HG03103 (cell line): ENCODE measurements at regions not wholly inside any gene's neighbourhood (a gene's known extent, or its start where the extent isn't known, plus 50 kb on each side); places are given as distances from the start of the nearest gene placed in this dataset.
"Not testable (repeated sequence)": the region's sequence is repeated elsewhere in the genome, so short reads cannot be mapped to it uniquely, and the experiment has no call there.

ENCODE experiments used
- ATAC-seq: cut with Tn5 transposase; IDR thresholded peaks from one replicate; pipeline ENCODE4 v1.9.1; 2021; ENCODE audit warnings: low read depth; ENCODE audit not compliant: unreplicated experiment

DNA sequence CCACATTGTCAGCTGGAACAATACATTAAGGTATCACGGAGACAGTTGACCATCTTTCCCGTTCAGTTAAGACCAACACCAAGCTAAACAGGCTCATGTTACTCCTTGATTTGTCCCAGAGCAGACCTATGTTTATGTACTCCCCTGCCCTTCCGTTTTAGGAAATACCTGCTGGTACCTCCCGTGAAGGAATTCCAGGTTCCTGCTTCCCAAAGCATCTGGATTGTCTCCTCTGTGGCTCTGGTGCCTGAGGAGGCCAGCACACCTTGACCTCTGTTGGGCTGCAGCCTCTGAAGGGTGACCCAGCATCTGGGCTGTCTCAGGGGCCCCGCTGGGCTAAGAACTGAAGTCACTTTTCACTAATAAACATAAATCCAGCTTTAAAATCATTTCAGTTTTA is 647.8 kb upstream of the MARCKS start:
- no peak for ATAC-seq

DNA sequence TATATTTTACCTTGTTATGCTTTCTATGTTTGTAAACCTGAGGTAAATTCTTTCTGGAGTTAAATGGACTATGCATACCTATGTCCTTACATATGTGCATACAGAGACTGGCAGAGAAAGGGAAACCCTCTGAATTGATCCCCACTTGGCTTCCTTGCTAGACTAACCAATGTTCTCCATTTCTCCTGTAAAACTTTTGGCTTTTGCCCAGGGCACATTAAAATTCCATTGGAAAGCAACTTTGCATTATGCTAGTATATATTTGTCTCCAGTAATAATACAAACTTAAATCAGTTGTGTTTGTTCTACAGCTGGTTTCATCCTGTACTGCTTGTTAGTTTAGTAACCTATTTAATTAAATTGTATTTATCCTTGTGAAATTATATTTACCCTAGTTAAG is 646.0 kb upstream of the MARCKS start:
- ATAC-seq = no peak

DNA sequence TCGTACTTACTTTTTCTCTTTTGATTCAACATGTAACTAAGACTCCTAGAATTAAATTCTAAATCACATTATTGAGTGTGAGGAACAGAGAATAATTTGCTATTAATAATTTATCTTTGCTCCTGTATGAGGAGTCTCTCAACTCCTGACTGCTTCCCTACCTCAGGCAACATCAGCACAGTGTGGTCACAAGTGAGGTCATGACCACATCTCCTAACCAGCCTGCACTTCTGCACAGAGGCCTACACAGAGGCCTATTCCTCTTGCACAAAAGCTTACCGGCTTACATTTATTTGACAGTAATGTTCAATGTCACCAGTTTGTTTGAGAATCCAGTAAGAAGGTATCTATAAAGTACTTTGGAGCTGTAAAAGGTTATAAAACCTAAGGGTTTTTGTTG is 637.4 kb upstream of the MARCKS start:
- ATAC-seq = no peak

DNA sequence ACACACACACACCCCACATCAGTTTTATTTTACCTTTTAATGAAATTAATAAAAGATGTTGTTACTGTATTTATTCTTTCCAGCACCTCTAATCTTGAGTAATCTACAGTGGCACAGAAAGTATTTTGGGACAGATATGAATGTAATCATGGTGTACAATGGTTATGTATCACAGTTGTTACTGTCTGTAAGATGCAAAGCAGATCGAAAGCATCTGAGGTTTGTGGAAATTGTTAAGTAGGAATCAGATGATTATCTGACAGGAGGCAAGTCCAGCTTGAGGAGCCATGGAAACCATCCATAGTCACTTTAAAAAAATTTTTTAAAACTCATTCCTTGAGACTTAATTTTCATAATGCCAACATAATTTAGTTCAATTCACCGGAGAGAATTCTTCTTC is 636.3 kb upstream of the MARCKS start:
- ATAC-seq = no peak

DNA sequence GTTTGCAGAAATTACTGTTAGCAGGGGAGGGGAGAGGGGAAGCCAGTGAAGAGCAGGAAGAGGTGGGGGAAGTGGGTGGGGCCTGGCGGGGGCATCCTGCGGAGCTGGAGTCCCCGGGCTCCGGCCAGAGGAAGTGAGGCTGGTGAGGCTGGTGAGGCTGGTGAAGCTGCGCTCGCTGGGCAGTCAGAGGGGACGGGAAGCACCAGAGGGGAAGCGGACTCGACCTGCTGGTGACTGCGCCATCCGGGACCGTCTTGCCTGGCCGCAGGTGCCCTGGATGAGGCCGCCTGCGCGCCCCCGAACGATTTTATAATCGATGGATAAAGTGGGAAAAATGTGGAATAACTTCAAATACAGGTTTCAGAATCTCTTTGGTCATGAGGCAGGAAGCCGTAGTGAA is 635.3 kb upstream of the MARCKS start:
- ATAC-seq = no peak

DNA sequence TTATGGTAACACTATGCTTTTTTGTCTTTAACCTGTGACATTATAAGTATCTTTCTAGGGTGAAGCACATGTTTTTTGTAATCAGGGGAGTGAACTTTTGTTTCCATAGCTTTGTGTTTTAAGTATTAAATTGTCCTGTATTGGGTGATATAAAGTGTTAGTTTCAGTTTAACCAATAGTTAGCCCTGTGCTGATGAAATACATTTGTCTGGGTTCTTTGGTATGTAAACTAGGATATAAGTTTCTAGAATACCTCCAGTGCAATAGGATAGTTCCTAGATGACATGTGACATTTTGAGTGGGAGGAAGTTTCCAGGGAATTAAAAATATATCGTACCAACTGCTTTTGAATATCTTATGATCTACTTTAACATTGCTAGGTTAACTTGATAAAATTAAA is 611.0 kb upstream of the MARCKS start:
- no peak for ATAC-seq

DNA sequence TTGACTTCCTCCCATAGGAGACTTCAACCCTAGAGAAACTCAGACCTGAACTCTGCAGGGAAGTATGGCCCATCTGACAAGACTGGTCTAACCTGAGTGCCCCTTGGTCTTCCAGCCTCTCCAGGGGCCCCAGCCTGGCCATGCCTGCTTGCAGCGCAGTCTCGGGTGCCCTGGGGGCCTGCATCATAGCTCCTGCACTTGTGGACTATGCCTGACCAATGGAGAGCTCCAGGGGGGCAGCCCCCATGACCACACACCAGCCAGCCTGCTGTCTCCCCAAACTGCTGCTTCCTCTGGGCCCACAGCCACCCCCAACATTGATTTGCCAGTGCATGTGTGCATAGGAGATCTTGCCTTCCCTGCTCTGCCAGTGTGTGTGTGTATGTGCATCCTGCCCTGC is 608.6 kb upstream of the MARCKS start:
- no peak for ATAC-seq

DNA sequence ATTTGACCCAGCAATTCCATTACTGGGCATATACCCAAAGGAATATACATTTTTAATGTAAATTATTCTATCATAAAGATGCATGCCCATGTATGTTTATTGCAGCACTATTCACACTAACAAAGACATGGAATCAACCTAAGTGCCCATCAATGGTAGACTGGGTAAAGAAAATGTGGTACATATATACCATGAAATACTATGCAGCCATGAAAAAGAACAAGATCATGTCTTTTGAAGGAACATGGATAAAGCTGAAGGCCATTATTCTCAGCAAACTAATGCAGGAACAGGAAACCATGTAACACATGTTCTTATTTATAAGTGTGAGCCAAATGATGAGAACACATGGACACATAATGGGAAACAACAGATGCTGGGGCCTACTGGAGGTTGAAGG is 603.0 kb upstream of the MARCKS start:
- ATAC-seq = not testable (repeated sequence)

DNA sequence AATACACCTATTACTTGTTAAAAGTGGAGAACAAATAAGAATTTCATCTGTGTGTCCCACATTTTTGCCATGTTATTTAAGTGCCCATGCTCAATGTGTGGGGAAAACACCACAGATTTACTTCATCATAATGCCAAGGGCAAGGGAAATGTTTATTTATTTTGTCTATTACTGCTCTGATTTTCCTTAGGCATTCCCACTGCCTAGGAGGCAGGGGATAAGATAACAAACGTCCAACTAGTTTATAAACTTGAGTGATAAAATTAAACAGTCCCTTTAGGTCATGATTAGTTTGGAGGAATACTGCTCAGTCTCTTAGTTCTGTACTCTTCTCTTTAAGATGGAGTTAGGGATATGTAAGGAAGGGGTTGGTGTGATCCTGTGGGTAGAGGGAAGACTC is 598.4 kb upstream of the MARCKS start:
- no peak for ATAC-seq

DNA sequence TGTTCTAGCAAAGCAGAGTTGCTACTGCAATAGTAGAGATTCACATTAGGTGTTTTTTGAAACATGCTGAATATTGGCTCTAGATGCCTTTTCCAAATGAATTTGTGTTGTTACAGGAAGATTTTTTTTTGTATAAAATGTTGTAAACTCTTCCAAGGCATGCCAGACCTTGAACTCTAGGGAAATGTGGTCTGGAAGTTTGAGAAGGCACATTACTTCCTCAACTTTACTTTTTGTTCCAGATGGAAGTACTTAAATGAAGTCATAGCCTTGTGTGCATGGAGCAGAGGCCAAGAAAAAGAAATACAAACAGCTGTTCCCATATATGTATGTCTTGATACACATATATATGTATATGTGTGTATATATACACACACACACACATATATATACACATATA is 585.7 kb upstream of the MARCKS start:
- no peak for ATAC-seq

DNA sequence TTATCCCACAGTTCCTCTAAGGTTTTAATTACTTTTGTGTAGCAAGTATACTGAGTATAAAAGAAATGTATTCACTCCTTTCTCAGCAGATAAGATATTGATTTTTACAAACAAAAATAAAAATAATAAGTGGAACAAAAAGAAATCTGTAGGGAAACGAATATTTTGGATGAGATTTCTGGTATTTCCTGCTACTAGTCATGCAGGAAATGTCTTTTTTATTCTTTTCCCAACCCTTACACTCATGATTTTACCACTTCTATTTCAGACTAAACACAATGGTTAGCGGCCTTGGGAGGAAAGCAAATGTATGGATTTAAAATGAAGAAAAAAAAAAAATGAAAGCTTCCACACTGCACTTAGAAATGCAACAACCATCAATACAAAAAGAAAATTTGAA is 580.5 kb upstream of the MARCKS start:
- no peak for ATAC-seq

DNA sequence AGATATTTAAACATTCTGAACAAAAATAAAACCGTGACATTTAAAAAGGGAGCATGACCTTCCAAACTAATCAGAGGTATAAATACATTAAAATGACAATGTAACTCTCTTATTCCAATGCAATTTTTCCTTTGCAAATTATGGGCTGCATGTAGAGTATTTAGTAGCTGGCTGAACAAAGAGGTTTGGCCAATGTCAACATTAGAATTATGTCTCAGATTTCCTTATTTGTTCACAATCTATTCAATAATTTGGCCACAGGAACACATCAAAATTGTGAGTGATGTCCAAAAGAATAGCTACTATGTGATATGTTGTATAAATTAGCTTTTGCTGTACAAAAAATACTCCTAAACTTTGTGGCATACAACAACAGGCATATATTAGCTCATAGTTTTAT is 580.0 kb upstream of the MARCKS start:
- ATAC-seq = no peak

DNA sequence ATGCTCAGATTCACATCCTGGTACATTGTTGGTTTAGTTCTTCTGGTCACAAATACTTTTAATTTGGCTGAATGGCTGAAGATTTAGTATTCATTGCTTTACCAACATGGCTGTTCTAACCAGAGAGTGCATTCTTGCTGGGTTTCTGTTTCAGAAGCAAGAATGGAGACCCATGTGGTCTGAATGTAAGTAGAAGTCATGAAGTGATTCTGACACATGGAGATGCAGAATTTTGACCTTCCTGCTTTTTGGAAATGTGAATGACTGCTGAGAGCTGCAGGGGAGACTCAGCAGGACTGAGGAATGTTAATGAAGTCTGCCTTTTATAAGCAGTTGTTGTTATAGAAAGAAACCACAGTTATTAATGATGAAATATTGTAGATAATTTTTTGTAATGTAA is 576.1 kb upstream of the MARCKS start:
- no peak for ATAC-seq

DNA sequence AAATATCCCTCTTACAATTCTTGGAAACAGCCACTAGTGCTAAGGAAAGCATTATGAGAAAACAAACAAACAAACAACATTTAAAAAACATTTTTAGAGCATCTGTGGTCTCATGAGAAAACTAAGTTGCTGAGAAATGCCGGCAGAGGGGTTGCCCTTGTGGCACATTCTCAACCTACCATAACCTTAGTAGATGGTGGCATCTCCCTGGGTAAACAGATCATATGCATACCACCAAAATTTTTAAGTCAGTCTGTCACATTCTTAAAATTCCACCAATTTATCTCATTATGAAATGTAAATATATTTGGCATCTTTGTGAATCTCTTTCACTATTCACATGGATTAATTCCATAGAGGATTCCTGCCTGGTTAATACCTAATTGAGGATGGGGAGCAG is 575.7 kb upstream of the MARCKS start:
- ATAC-seq = no peak

DNA sequence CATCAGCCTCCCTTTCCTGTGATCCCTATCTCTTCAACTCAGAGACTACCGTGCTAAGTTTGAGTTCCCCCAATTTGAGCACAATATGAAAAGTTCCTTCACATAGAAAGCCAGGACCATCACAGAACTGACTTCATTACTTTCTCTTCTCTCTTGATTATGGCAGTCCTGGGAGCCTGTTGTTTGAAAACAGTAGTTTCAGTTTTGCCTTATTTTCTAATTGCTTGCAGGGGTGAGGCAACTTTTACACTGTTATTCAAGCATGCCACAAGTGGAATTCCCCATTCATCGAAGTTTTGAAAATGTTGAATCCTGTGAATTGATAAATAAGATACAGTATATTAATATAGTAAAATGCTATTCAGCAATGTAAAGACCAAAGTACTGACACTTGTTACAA is 569.7 kb upstream of the MARCKS start:
- no peak for ATAC-seq

DNA sequence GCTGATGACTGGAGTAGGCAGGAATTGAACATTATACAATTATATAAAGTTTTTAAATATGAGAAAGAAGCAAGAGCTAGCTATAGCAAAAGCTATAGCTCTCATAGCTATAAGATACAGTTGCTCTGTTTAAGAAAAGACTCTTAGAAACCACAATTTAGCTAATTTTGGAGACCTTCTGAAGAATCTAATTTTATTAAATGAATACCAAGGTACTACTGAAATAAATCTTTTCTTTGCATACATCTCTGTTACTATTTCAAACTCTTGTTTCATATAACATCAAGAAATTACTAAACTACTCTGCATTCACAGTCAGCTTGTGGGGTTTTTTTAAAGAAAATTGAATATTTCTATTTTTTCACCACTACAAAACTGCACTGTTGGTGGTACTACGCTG is 568.7 kb upstream of the MARCKS start:
- no peak for ATAC-seq

DNA sequence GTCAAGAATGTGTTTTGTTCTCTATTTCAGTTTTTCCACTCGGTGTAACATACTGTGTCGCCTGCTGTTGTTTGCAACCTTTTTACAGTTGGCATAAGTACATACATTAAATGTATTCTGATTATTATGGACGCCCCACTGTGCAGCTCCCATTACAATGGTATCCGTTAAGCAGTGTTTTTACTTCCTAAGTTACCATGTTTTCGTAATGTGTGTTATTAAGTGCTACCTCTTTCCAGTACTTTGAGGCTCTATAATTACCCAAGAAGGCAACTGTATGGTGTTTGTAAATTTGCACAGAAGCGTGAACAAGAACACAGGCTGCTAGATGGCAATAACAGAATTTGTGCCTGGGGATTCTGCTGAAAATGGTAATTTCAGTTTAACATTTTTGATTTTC is 568.0 kb upstream of the MARCKS start:
- ATAC-seq = no peak

DNA sequence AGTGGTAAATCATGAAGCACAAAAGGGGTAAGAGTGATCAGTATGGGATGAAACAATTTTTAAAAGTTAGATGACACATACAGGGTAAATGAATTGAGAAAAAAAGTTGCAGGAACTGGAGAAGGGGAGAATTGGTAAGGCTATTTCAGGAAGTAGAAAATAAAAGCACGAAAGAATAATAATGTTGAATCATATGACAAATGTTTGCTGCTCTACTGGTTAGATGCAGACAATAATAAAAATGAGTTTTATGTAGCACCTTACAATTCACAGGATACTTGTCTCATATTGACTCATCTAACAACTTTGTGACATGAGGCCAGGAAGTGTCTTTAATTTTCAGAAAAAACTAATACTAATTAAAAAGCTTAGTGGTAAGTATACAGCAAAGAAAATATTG is 566.5 kb upstream of the MARCKS start:
- no peak for ATAC-seq

DNA sequence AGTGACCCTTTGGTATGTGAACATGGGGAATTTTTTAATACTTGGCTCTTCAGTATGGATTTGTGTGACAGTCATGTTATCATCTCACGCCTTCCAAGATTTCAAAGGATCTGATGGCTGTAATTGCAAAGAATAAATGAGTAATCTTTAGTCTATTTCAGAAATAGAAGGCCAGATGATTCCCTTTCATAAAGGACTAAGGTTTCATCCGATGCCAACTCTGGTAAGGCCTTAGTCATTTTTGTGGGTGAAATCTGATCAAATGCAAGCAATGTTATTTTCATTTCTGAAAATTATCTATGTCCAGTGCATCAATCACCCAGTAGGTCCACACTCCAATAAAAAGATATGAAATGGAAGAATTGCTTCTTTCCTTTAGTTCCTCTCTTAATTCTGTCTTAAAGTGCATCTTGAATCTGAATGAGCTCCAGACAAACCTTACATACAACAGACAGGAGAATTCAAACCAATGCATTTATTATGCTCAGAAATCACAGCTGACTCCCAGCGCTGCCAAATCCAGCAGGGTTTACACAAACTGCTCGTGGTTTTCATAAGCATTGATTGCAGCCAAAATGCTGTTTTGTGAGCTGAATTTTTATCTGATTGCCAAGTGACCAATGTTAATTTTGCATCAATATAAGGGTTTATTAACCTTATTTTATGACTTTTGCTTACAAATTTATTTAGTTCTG is 565.2 kb upstream of the MARCKS start:
- ATAC-seq = no peak

DNA sequence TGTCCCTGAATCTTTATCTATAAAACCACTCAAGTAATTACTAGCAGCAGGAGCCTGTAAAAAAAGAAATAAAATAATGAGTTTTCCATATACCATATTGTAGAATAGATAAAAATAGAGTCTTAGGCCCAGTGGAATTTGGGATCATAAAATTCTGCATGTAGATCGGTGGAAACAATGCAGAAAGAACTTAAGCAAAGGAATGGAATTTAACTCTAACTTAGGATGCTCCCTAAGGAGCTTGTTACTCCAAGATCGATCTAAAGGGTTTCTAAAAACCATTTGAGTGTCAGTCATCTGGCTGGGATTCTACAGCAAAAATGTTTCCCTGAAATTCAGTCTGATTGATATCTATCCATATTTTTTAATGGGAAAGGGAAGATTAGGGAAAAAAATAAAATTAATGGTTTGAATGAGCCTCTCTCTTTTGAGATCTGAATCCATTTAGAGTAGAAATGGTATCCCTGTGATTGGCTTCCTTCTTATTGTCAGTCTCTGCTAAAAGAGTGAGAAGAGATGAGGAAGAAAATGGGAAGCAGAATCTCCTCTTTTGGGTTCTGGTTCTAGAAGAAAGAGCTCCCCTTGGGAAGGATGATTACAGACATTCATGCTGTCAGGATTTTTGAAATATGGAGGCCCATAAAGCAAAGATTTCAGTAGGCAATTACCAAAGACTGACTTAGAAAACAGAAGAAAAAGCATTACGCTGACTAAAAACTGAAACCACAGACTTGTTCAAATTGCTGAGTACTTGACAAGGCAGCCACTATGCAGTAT is 564.3 kb upstream of the MARCKS start:
- peak; percentile 93 for ATAC-seq

DNA sequence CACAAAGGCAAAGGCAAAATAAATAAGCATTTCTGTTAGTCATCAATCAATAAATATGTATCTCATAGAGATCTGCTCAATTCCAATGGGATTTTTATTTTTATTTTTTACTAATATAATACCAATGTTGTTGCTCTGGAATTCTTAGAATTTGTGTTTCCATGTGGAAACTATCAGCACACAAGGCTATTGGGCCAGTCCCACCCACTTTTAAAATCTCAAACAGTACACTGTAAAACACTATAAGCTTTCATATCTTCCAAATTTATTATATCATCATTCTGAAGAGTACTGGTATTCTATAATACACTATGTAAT is 563.8 kb upstream of the MARCKS start:
- no peak for ATAC-seq

DNA sequence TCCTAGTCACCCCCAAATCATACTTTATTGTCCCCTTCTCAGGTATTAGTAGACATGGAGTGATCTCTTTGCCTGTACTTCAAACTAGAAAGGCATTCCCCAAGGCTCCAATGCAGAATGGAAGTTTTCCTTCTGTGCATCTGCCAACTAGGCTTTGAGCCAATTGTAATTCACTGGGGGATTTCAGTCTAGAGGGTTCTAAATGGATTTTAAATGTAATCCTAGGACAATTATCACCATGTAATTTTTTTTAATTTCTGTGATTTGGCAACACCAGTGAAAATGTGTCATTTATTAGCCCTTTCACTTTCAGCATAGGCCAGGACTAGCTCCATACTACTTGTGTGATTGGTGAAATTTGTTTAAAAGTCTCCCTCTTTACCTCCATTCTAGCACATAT is 557.6 kb upstream of the MARCKS start:
- ATAC-seq = no peak

DNA sequence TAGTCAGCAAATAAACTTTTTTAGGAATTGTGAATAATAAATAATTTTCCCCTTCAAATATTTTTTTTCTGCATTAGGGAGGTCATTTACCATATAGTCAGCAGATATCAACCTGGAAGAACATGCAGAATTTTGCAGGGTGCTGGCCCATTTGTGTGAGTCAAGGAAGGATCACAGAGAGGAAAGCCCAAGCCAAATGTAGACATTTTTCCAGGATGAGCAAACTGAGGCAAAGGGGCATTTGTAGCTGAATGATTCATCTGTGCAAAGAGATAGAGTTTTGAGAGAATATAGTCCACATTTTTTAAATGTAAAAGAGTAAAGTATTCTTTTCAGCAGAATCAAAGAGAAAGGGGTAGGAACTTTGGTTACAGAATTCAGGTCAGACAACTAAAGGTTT is 555.5 kb upstream of the MARCKS start:
- no peak for ATAC-seq
